GM21526 (cell line): ENCODE measurements at regions not wholly inside any gene's neighbourhood (a gene's known extent, or its start where the extent isn't known, plus 50 kb on each side); places are given as distances from the start of the nearest gene placed in this dataset.

ENCODE experiments used
- ATAC-seq: cut with Tn5 transposase; IDR thresholded peaks from one replicate; pipeline ENCODE4 v1.9.1; 2021; ENCODE audit warnings: moderate library complexity; ENCODE audit not compliant: unreplicated experiment, low FRiP score

- no peak for ATAC-seq
Measured at GRCh38 chr18:76554547-76555222, 59.6 kb upstream of the ZNF516 start.

- no peak for ATAC-seq
Measured at GRCh38 chr18:76553715-76554546, 58.9 kb upstream of the ZNF516 start.

- no peak for ATAC-seq
Measured at GRCh38 chr18:76548541-76548940, 53.5 kb upstream of the ZNF516 start.

GRCh38 chr18:76547296-76547695 lies 52.3 kb upstream of the ZNF516 start:
- ATAC-seq: no peak

GRCh38 chr18:76546436-76546835 lies 51.4 kb upstream of the ZNF516 start:
- no peak for ATAC-seq

GRCh38 chr18:76546088-76546435 lies 51.0 kb upstream of the ZNF516 start:
- ATAC-seq: no peak

- no peak for ATAC-seq
Measured at GRCh38 chr18:76545433-76546087, 50.5 kb upstream of the ZNF516 start.

- no peak for ATAC-seq
Measured at GRCh38 chr18:76544511-76545345, 49.7 kb upstream of the ZNF516 start.
